GM23338 (cell line): ENCODE measurements at regions not wholly inside any gene's neighbourhood (a gene's known extent, or its start where the extent isn't known, plus 50 kb on each side); places are given as distances from the start of the nearest gene placed in this dataset.

Source experiments
- ATAC-seq: fragments of 200-7000 bp; cut with Tn5 transposase; 3 replicates; pipeline ENCODE4 v1.9.1; 2020
- DNase-seq: peaks from one replicate; pipeline ENCODE4 v3.0.0-alpha.2; 2015; ENCODE audit warnings: low spot score
- H2AFZ ChIP-seq: fragments of 200-600 bp; sonication (generic); 2 replicates; pipeline ENCODE4 v1.8.0; 2016; ENCODE audit warnings: antibody characterized with exemption, mild to moderate bottlenecking, moderate library complexity
- H3F3A ChIP-seq: fragments of 200-600 bp; sonication (generic); replicated peaks from 2 replicates; pipeline ENCODE4 v1.8.0; 2017; ENCODE audit warnings: antibody characterized with exemption, mixed run types, low read depth
- H3K27ac ChIP-seq: fragments of 200-600 bp; sonication (generic); 2 replicates; pipeline ENCODE4 v1.6.1; 2016; ENCODE audit warnings: low read depth
- H3K27me3 ChIP-seq: fragments of 200-600 bp; sonication (generic); 2 replicates; pipeline ENCODE4 v1.8.0; 2016; ENCODE audit warnings: mild to moderate bottlenecking, mixed run types, moderate library complexity; ENCODE audit not compliant: insufficient read depth
- H3K36me3 ChIP-seq: fragments of 200-600 bp; sonication (generic); 2 replicates; pipeline ENCODE4 v1.8.0; 2016; ENCODE audit warnings: mild to moderate bottlenecking; ENCODE audit not compliant: insufficient read depth
- H3K4me1 ChIP-seq: fragments of 200-600 bp; sonication (generic); 2 replicates; pipeline ENCODE4 v1.8.0; 2016; ENCODE audit warnings: mild to moderate bottlenecking, moderate library complexity; ENCODE audit not compliant: insufficient read depth
- H3K4me2 ChIP-seq: fragments of 200-600 bp; sonication (generic); 2 replicates; pipeline ENCODE4 v1.7.1; 2017; ENCODE audit warnings: mixed run types
- H3K4me3 ChIP-seq: fragments of 200-600 bp; sonication (generic); 2 replicates; pipeline ENCODE4 v1.6.1; 2016; ENCODE audit warnings: mixed run types
- H3K79me2 ChIP-seq: fragments of 200-600 bp; sonication (generic); replicated peaks from 2 replicates; pipeline ENCODE4 v1.8.0; 2017; ENCODE audit warnings: mild to moderate bottlenecking; ENCODE audit not compliant: insufficient read depth
- H3K9me2 ChIP-seq: fragments of 200-600 bp; sonication (generic); 2 replicates; pipeline ENCODE4 v1.8.0; 2017; ENCODE audit not compliant: insufficient read depth
- H4K20me1 ChIP-seq: fragments of 200-600 bp; sonication (generic); replicated peaks from 2 replicates; pipeline ENCODE4 v1.8.0; 2017; ENCODE audit warnings: mild to moderate bottlenecking; ENCODE audit not compliant: insufficient read depth
- H3K27ac Mint-ChIP-seq: 2 replicates; pipeline ENCODE4 v1.8.0; 2020; ENCODE audit warnings: inconsistent platforms, mild to moderate bottlenecking, moderate library complexity, mixed read lengths
- H3K27me3 Mint-ChIP-seq: 3 replicates; pipeline ENCODE4 v1.8.0; 2022; ENCODE audit warnings: low read depth, mild to moderate bottlenecking, moderate library complexity, mixed read lengths, inconsistent platforms; ENCODE audit not compliant: insufficient read depth, poor library complexity
- H3K36me3 Mint-ChIP-seq: 3 replicates; pipeline ENCODE4 v1.8.0; 2021; ENCODE audit warnings: low read depth, mild to moderate bottlenecking, inconsistent platforms, moderate library complexity, mixed read lengths
- H3K4me1 Mint-ChIP-seq: 3 replicates; pipeline ENCODE4 v1.8.0; 2020; ENCODE audit warnings: mild to moderate bottlenecking, inconsistent platforms, mixed read lengths
- H3K4me3 Mint-ChIP-seq: 3 replicates; pipeline ENCODE4 v1.8.0; 2021; ENCODE audit warnings: moderate library complexity, mild to moderate bottlenecking, inconsistent platforms, mixed read lengths
- H3K9me3 Mint-ChIP-seq: 3 replicates; pipeline ENCODE4 v1.8.0; 2020; ENCODE audit warnings: moderate library complexity, mild to moderate bottlenecking, inconsistent platforms, mixed read lengths
- CREB1 ChIP-seq: fragments of 250-450 bp; sonication (Bioruptor Pico); IDR thresholded peaks from 2 replicates; pipeline ENCODE4 v1.5.0; 2020; ENCODE audit warnings: low read depth, mild to moderate bottlenecking, moderate library complexity
- ETS1 ChIP-seq: IDR thresholded peaks from 2 replicates; pipeline ENCODE4 v1.6.1; 2016; ENCODE audit warnings: antibody characterized with exemption
- EZH2 ChIP-seq: fragments of 200-600 bp; sonication (generic); IDR thresholded peaks from one replicate; pipeline ENCODE4 v1.8.0; 2017; ENCODE audit warnings: antibody characterized with exemption, mild to moderate bottlenecking, low read depth; ENCODE audit not compliant: unreplicated experiment
- EZH2phosphoT487 ChIP-seq: fragments of 200-600 bp; sonication (generic); IDR thresholded peaks from one replicate; pipeline ENCODE4 v1.8.1; 2018; ENCODE audit warnings: antibody characterized with exemption; ENCODE audit not compliant: unreplicated experiment
- JUNB ChIP-seq: IDR thresholded peaks from one replicate; pipeline ENCODE4 v1.6.1; 2016; ENCODE audit warnings: antibody characterized with exemption; ENCODE audit not compliant: unreplicated experiment
- TF ChIP-seq, protein P1 (sequence below): IDR thresholded peaks from one replicate; pipeline ENCODE4 v1.6.1; 2018; ENCODE audit warnings: antibody characterized with exemption; ENCODE audit not compliant: unreplicated experiment
- TF ChIP-seq, protein P2 (sequence below), 2 experiments: fragments of 200-600 bp in 1 of 2; sonication (generic) in 1 of 2; conservative IDR thresholded peaks; 2 replicates each; pipeline versions ENCODE4 v1.5.1 to v1.6.1; 2016 to 2017; ENCODE audit warnings: antibody characterized with exemption in 2 of 2, low read depth in 2 of 2, mild to moderate bottlenecking in 2 of 2, moderate library complexity in 1 of 2

- DNase-seq, result no peak
- no peaks in the 10 kb centered on the region for H3K36me3 ChIP-seq
These were observed 281.6 kb upstream of the CCL2 start for GRCh38 chr17:33973491-33973890.

DNA sequence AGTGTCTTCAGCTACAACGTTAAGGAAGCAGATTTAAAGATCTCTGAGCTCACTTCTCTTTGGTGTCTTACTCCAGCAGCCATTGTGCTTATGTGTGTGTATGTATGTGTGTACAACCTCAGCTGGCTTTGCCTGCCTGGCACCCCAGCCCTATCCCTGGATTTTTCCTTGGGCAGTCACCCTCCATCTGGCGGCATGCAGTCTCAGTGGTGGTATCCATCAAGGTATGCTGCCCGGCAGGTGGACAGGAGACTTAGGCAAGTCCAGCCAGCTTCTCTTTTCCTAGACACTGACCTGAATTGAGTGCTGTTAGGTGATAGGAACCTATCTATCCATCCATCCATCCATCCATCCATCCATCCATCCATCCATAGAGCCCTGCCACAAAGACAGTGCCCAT lies 280.8 kb upstream of the CCL2 start:
- H3K27me3 ChIP-seq, result no peaks in the 10 kb centered on the region
- H3K4me1 ChIP-seq, result no peaks in the 10 kb centered on the region
- peaks cover 12% of the 10 kb centered on the region; the same call in 1 of the 2 replicates for H3K9me2 ChIP-seq
- TF ChIP-seq CREB1 (no peak), ETS1 (no peak), EZH2phosphoT487 (no peak), EZH2 (no peak), JUNB (no peak)
- TF ChIP-seq, protein P1, sequence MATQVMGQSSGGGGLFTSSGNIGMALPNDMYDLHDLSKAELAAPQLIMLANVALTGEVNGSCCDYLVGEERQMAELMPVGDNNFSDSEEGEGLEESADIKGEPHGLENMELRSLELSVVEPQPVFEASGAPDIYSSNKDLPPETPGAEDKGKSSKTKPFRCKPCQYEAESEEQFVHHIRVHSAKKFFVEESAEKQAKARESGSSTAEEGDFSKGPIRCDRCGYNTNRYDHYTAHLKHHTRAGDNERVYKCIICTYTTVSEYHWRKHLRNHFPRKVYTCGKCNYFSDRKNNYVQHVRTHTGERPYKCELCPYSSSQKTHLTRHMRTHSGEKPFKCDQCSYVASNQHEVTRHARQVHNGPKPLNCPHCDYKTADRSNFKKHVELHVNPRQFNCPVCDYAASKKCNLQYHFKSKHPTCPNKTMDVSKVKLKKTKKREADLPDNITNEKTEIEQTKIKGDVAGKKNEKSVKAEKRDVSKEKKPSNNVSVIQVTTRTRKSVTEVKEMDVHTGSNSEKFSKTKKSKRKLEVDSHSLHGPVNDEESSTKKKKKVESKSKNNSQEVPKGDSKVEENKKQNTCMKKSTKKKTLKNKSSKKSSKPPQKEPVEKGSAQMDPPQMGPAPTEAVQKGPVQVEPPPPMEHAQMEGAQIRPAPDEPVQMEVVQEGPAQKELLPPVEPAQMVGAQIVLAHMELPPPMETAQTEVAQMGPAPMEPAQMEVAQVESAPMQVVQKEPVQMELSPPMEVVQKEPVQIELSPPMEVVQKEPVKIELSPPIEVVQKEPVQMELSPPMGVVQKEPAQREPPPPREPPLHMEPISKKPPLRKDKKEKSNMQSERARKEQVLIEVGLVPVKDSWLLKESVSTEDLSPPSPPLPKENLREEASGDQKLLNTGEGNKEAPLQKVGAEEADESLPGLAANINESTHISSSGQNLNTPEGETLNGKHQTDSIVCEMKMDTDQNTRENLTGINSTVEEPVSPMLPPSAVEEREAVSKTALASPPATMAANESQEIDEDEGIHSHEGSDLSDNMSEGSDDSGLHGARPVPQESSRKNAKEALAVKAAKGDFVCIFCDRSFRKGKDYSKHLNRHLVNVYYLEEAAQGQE, result no peak
- TF ChIP-seq, protein P2, sequence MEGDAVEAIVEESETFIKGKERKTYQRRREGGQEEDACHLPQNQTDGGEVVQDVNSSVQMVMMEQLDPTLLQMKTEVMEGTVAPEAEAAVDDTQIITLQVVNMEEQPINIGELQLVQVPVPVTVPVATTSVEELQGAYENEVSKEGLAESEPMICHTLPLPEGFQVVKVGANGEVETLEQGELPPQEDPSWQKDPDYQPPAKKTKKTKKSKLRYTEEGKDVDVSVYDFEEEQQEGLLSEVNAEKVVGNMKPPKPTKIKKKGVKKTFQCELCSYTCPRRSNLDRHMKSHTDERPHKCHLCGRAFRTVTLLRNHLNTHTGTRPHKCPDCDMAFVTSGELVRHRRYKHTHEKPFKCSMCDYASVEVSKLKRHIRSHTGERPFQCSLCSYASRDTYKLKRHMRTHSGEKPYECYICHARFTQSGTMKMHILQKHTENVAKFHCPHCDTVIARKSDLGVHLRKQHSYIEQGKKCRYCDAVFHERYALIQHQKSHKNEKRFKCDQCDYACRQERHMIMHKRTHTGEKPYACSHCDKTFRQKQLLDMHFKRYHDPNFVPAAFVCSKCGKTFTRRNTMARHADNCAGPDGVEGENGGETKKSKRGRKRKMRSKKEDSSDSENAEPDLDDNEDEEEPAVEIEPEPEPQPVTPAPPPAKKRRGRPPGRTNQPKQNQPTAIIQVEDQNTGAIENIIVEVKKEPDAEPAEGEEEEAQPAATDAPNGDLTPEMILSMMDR (conservative IDR thresholded peaks at IDR 0.05; ENCODE audit: low read depth in 2 of 2), result no peak
- ATAC-seq (no peak), DNase-seq (no peak)
- no peaks in the 10 kb centered on the region for H4K20me1 ChIP-seq
- H3K79me2 ChIP-seq, result no peaks in the 10 kb centered on the region
- no peaks in the 10 kb centered on the region for H3K36me3 ChIP-seq
- H3K27ac ChIP-seq, result no peak overlapping the region
- Mint-ChIP-seq H3K4me1 (peaks cover 18% of the 10 kb centered on the region), H3K4me3 (no peak overlapping the region), H3K27me3 (peaks cover 4% of the 10 kb centered on the region), H3K27ac (no peak overlapping the region), H3K9me3 (no peaks in the 10 kb centered on the region; the same call in 2 of the 3 replicates), H3K36me3 (no peaks in the 10 kb centered on the region)
- no peak overlapping the region for H2AFZ ChIP-seq
- no peak overlapping the region for H3K4me3 ChIP-seq
- H3K4me2 ChIP-seq, result no peak overlapping the region
- no peaks in the 10 kb centered on the region for H3F3A ChIP-seq

More at GRCh38 chr17:33973491-33973890, 281.6 kb upstream of the CCL2 start:
- Histone ChIP-seq H3K4me1 (peaks cover 4% of the 10 kb centered on the region), H2AFZ (no peak overlapping the region), H3K27ac (no peak overlapping the region), H3K79me2 (no peaks in the 10 kb centered on the region), H3K4me3 (no peak overlapping the region), H3F3A (no peaks in the 10 kb centered on the region), H4K20me1 (no peaks in the 10 kb centered on the region), H3K9me2 (peaks cover 12% of the 10 kb centered on the region; the same call in 1 of the 2 replicates), H3K4me2 (no peak overlapping the region), H3K27me3 (no peaks in the 10 kb centered on the region)
- TF ChIP-seq, protein P2 (conservative IDR thresholded peaks at IDR 0.05; ENCODE audit: low read depth in 2 of 2), result no peak
- Mint-ChIP-seq H3K4me1 (peaks cover 26% of the 10 kb centered on the region), H3K27me3 (peaks cover 4% of the 10 kb centered on the region), H3K36me3 (no peaks in the 10 kb centered on the region), H3K27ac (no peak overlapping the region), H3K4me3 (no peak overlapping the region), H3K9me3 (no peaks in the 10 kb centered on the region; the same call in 2 of the 3 replicates)
- ATAC-seq, result no peak
